Activated CD8-positive, alpha-beta T cell treated with anti-CD3 and anti-CD28 coated beads, Interleukin-2, amount 10 ng/mL, durations not matched to agents 7 days and 5 days (primary cell): ENCODE measurements at regions not wholly inside any gene's neighbourhood (a gene's known extent, or its start where the extent isn't known, plus 50 kb on each side); places are given as distances from the start of the nearest gene placed in this dataset.
"Not testable (repeated sequence)": the region's sequence is repeated elsewhere in the genome, so short reads cannot be mapped to it uniquely, and the experiment has no call there.

ENCODE experiments used
- ATAC-seq: fragments of 150-1000 bp; cut with Tn5 transposase; one replicate; pipeline ENCODE4 v1.10.0; 2021; ENCODE audit warnings: moderate library complexity
- CTCF ChIA-PET: fragments of 350-600 bp; sonication (Branson Sonifier 250); formaldehyde crosslinking; loops from one replicate; lab custom pipeline; 2021; ENCODE audit warnings: antibody characterized with exemption; lab: Charles Lee
- POLR2A ChIA-PET: fragments of 350-600 bp; sonication (Branson Sonifier 250); formaldehyde crosslinking; loops from one replicate; lab custom pipeline; 2021; ENCODE audit warnings: antibody characterized with exemption; lab: Charles Lee
- DNase-seq: peaks from one replicate; pipeline ENCODE4 v3.0.0-alpha.2; 2020
- H3K27ac Mint-ChIP-seq: one replicate; pipeline ENCODE4 v1.8.0; 2021; ENCODE audit warnings: mild to moderate bottlenecking, mixed read lengths
- H3K27me3 Mint-ChIP-seq: one replicate; pipeline ENCODE4 v1.8.0; 2021; ENCODE audit warnings: low read depth, mixed read lengths
- H3K36me3 Mint-ChIP-seq: one replicate; pipeline ENCODE4 v1.8.0; 2021; ENCODE audit warnings: low read depth, mixed read lengths
- H3K4me1 Mint-ChIP-seq: one replicate; pipeline ENCODE4 v1.8.0; 2021; ENCODE audit warnings: low read depth, mixed read lengths
- H3K4me3 Mint-ChIP-seq: one replicate; pipeline ENCODE4 v1.8.0; 2021; ENCODE audit warnings: mild to moderate bottlenecking, mixed read lengths
- H3K9me3 Mint-ChIP-seq: one replicate; pipeline ENCODE4 v1.8.0; 2022; ENCODE audit warnings: mixed read lengths; ENCODE audit not compliant: insufficient read depth

GRCh38 chr21:10369289-10369688, 152.1 kb upstream of the TPTE start:
- H3K27me3 Mint-ChIP-seq, H3K9me3 Mint-ChIP-seq, H3K4me3 Mint-ChIP-seq, H3K36me3 Mint-ChIP-seq, H3K4me1 Mint-ChIP-seq, H3K27ac Mint-ChIP-seq, POLR2A ChIA-PET, ATAC-seq, DNase-seq, CTCF ChIA-PET: not testable (repeated sequence)

GRCh38 chr21:10377758-10378157, 143.6 kb upstream of the TPTE start:
- H3K27ac Mint-ChIP-seq, H3K27me3 Mint-ChIP-seq, DNase-seq, H3K36me3 Mint-ChIP-seq, ATAC-seq, CTCF ChIA-PET, POLR2A ChIA-PET, H3K4me1 Mint-ChIP-seq, H3K4me3 Mint-ChIP-seq: not testable (repeated sequence)
- H3K9me3 Mint-ChIP-seq: peaks cover 15% of the 10 kb centered on the region

- ATAC-seq, DNase-seq, H3K4me1 Mint-ChIP-seq, CTCF ChIA-PET, H3K36me3 Mint-ChIP-seq, H3K27me3 Mint-ChIP-seq, H3K9me3 Mint-ChIP-seq, POLR2A ChIA-PET, H3K27ac Mint-ChIP-seq, H3K4me3 Mint-ChIP-seq: not testable (repeated sequence)
Observed at GRCh38 chr21:10379816-10380215, 141.6 kb upstream of the TPTE start.

GRCh38 chr21:10381687-10382060, 139.7 kb upstream of the TPTE start:
- H3K4me3 Mint-ChIP-seq, H3K36me3 Mint-ChIP-seq, ATAC-seq, H3K9me3 Mint-ChIP-seq, POLR2A ChIA-PET, H3K27me3 Mint-ChIP-seq, H3K27ac Mint-ChIP-seq, H3K4me1 Mint-ChIP-seq, CTCF ChIA-PET, DNase-seq: not testable (repeated sequence)

GRCh38 chr21:10382135-10382534, 139.2 kb upstream of the TPTE start:
- H3K9me3 Mint-ChIP-seq, H3K4me1 Mint-ChIP-seq, H3K27me3 Mint-ChIP-seq, H3K36me3 Mint-ChIP-seq, H3K4me3 Mint-ChIP-seq, DNase-seq, ATAC-seq, CTCF ChIA-PET, H3K27ac Mint-ChIP-seq, POLR2A ChIA-PET: not testable (repeated sequence)

- H3K27ac Mint-ChIP-seq, DNase-seq, POLR2A ChIA-PET, H3K4me1 Mint-ChIP-seq, H3K36me3 Mint-ChIP-seq, ATAC-seq, H3K4me3 Mint-ChIP-seq, CTCF ChIA-PET, H3K9me3 Mint-ChIP-seq, H3K27me3 Mint-ChIP-seq: not testable (repeated sequence)
Observed at GRCh38 chr21:10382580-10382979, 138.8 kb upstream of the TPTE start.

GRCh38 chr21:10383571-10383970, 137.8 kb upstream of the TPTE start:
- H3K36me3 Mint-ChIP-seq, DNase-seq, H3K4me3 Mint-ChIP-seq, H3K27ac Mint-ChIP-seq, POLR2A ChIA-PET, H3K9me3 Mint-ChIP-seq, H3K4me1 Mint-ChIP-seq, CTCF ChIA-PET, ATAC-seq, H3K27me3 Mint-ChIP-seq: not testable (repeated sequence)

GRCh38 chr21:10384304-10384861, 137.0 kb upstream of the TPTE start:
- H3K27me3 Mint-ChIP-seq, H3K27ac Mint-ChIP-seq, H3K9me3 Mint-ChIP-seq, H3K4me1 Mint-ChIP-seq, ATAC-seq, H3K36me3 Mint-ChIP-seq, POLR2A ChIA-PET, H3K4me3 Mint-ChIP-seq, CTCF ChIA-PET, DNase-seq: not testable (repeated sequence)

- DNase-seq, H3K4me1 Mint-ChIP-seq, ATAC-seq, POLR2A ChIA-PET, H3K9me3 Mint-ChIP-seq, CTCF ChIA-PET, H3K27me3 Mint-ChIP-seq, H3K27ac Mint-ChIP-seq, H3K36me3 Mint-ChIP-seq, H3K4me3 Mint-ChIP-seq: not testable (repeated sequence)
Observed at GRCh38 chr21:10385202-10385601, 136.2 kb upstream of the TPTE start.

- CTCF ChIA-PET, POLR2A ChIA-PET, H3K27ac Mint-ChIP-seq, H3K4me3 Mint-ChIP-seq, H3K4me1 Mint-ChIP-seq, DNase-seq, H3K9me3 Mint-ChIP-seq, ATAC-seq, H3K27me3 Mint-ChIP-seq, H3K36me3 Mint-ChIP-seq: not testable (repeated sequence)
Observed at GRCh38 chr21:10385898-10386527, 135.4 kb upstream of the TPTE start.

GRCh38 chr21:10387692-10388450, 133.5 kb upstream of the TPTE start:
- H3K4me1 Mint-ChIP-seq, H3K27ac Mint-ChIP-seq, H3K4me3 Mint-ChIP-seq, ATAC-seq, H3K36me3 Mint-ChIP-seq, H3K27me3 Mint-ChIP-seq, POLR2A ChIA-PET, H3K9me3 Mint-ChIP-seq, CTCF ChIA-PET, DNase-seq: not testable (repeated sequence)

- DNase-seq, POLR2A ChIA-PET, ATAC-seq, H3K4me1 Mint-ChIP-seq, H3K9me3 Mint-ChIP-seq, CTCF ChIA-PET, H3K4me3 Mint-ChIP-seq, H3K36me3 Mint-ChIP-seq, H3K27ac Mint-ChIP-seq, H3K27me3 Mint-ChIP-seq: not testable (repeated sequence)
Observed at GRCh38 chr21:10388625-10389024, 132.8 kb upstream of the TPTE start.
